Esophagus muscularis mucosa (tissue), 4 donors: ENCODE measurements at regions not wholly inside any gene's neighbourhood (a gene's known extent, or its start where the extent isn't known, plus 50 kb on each side); places are given as distances from the start of the nearest gene placed in this dataset.

Experiments
- DNase-seq: peaks from one replicate; pipeline ENCODE4 v3.0.0-alpha.2; 2017; ENCODE audit errors: extremely low spot score
- H3K27ac ChIP-seq, 4 donors: fragments of 200-600 bp; sonication (generic); replicated peaks in 1 of 4; 1 replicate in 3 of 4; 2 replicates in 1 of 4; pipeline ENCODE4 v1.5.1; 2016 to 2019; ENCODE audit warnings: mild to moderate bottlenecking in 1 of 4
- H3K27me3 ChIP-seq, 4 donors: fragments of 200-600 bp; sonication (generic); one replicate each; pipeline versions ENCODE4 v1.5.1 to v1.6.0; 2016 to 2019
- H3K36me3 ChIP-seq, 4 donors: fragments of 200-600 bp; sonication (generic); one replicate each; pipeline ENCODE4 v1.5.1; 2016 to 2019
- H3K4me1 ChIP-seq, 4 donors: fragments of 200-600 bp; sonication (generic); one replicate each; pipeline ENCODE4 v1.5.1; 2016 to 2019
- H3K4me3 ChIP-seq, 4 donors: fragments of 200-600 bp; sonication (generic); 1 replicate in 2 of 4; 2 replicates in 2 of 4; pipeline ENCODE4 v1.5.1; 2016 to 2019; ENCODE audit warnings: mild to moderate bottlenecking in 4 of 4, moderate library complexity in 1 of 4
- H3K9me3 ChIP-seq, 4 donors: fragments of 200-600 bp; sonication (generic); 1 replicate in 3 of 4; 2 replicates in 1 of 4; pipeline ENCODE4 v1.5.1; 2016 to 2019
- EP300 ChIP-seq: sonication (generic); formaldehyde crosslinking; IDR thresholded peaks from one replicate; pipeline ENCODE4 v1.6.1; 2017; ENCODE audit warnings: antibody characterized with exemption
- POLR2A ChIP-seq: fragments of 450-650 bp; IDR thresholded peaks from one replicate; pipeline ENCODE4 v1.6.1; 2017; ENCODE audit warnings: antibody characterized with exemption, moderate library complexity, mild to moderate bottlenecking, low read depth
- POLR2AphosphoS5 ChIP-seq, 2 donors: sonication (generic); formaldehyde crosslinking; IDR thresholded peaks; one replicate each; pipeline ENCODE4 v1.6.1; 2017; ENCODE audit warnings: antibody characterized with exemption in 2 of 2
- WGBS: methylation state at CpG from one replicate; pipeline ENCODE4 v1.1.5; 2018; 5-methylcytosine and 5-hydroxymethylcytosine counted together
- intact Hi-C: fragments of 100-400 bp; cut with DNase I; formaldehyde crosslinking; loops from one replicate; pipeline ENCODE4 v1.15.1; 2023
- TF ChIP-seq, protein P1 (sequence below), 3 experiments: fragments of 200-600 bp in 2 of 3; fragments of 450-650 bp in 1 of 3; sonication (generic) in 2 of 3; IDR thresholded peaks; one replicate each; pipeline ENCODE4 v1.5.1; 2017 to 2019; ENCODE audit warnings: antibody characterized with exemption in 3 of 3, mild to moderate bottlenecking in 2 of 3, moderate library complexity in 1 of 3

DNA sequence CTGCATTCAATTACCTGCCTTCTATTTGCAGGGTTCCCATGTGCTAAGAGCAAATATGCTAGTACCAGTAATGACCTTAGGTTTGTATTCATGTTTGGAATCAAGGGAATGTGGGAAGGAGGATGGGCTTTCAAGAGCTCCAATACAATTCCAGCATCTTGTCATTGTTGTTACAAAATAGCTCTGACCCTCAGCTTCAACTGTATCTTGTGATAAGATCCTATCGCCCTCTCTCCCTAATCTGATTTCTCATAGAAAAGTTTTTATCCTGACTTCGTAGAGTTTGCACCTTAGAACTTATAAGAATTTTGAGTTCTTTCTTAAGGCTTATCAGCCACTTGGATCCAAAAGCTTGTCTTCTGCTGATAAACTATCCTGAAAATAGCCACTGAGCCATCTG lies 749.5 kb upstream of the ACVR2A start:
- 93% methylated on average over 2 of the region's 2 CpGs for WGBS
- H3K9me3 ChIP-seq, result no peaks in the 10 kb centered on the region
- intact Hi-C loops, result no loop called here
- TF ChIP-seq EP300, result no peak
- H3K36me3 ChIP-seq, result no peaks in the 10 kb centered on the region
- H3K27ac ChIP-seq, result no peak overlapping the region
- H3K4me3 ChIP-seq, result no peak overlapping the region
- H3K27me3 ChIP-seq, result no peaks in the 10 kb centered on the region
- no peak for DNase-seq
- H3K4me1 ChIP-seq, result peaks cover 0 to 12% (median 4%) of the 10 kb centered on the region in 4 donors

DNA sequence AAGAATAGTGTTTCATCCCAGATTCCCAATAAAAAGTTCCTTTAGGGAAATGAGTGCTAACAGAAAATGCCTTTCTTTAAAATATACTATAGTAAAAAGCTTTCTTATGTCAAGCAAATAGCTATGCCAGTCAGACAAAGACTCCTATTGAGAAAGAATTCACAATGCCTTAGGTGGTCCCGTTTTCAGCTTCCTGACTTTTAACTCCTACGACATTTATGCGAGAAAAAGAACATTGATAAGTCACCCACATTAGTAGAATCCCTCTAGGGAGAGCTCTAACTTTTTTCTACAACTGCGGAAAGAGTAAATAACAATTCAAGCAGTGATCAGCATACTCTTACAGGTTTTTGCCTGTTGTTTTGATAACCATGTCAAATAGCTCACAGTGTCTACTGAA lies 750.8 kb upstream of the ACVR2A start:
- H3K4me1 ChIP-seq, result peaks cover 0 to 3% (median 0%) of the 10 kb centered on the region in 4 donors
- no peak for DNase-seq
- no peak for TF ChIP-seq POLR2A
- TF ChIP-seq POLR2AphosphoS5 (IDR thresholded peaks at IDR 0.05), result no peak
- TF ChIP-seq, protein P1, sequence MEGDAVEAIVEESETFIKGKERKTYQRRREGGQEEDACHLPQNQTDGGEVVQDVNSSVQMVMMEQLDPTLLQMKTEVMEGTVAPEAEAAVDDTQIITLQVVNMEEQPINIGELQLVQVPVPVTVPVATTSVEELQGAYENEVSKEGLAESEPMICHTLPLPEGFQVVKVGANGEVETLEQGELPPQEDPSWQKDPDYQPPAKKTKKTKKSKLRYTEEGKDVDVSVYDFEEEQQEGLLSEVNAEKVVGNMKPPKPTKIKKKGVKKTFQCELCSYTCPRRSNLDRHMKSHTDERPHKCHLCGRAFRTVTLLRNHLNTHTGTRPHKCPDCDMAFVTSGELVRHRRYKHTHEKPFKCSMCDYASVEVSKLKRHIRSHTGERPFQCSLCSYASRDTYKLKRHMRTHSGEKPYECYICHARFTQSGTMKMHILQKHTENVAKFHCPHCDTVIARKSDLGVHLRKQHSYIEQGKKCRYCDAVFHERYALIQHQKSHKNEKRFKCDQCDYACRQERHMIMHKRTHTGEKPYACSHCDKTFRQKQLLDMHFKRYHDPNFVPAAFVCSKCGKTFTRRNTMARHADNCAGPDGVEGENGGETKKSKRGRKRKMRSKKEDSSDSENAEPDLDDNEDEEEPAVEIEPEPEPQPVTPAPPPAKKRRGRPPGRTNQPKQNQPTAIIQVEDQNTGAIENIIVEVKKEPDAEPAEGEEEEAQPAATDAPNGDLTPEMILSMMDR (IDR thresholded peaks at IDR 0.05), result no peak
- TF ChIP-seq EP300, result no peak
- no peaks in the 10 kb centered on the region for H3K36me3 ChIP-seq
- H3K27ac ChIP-seq, result no peak overlapping the region
- no peaks in the 10 kb centered on the region for H3K9me3 ChIP-seq
- 57% methylated on average over 4 of the region's 4 CpGs for WGBS
- H3K27me3 ChIP-seq, result no peaks in the 10 kb centered on the region
- intact Hi-C loops, result no loop called here
- no peak overlapping the region for H3K4me3 ChIP-seq

DNA sequence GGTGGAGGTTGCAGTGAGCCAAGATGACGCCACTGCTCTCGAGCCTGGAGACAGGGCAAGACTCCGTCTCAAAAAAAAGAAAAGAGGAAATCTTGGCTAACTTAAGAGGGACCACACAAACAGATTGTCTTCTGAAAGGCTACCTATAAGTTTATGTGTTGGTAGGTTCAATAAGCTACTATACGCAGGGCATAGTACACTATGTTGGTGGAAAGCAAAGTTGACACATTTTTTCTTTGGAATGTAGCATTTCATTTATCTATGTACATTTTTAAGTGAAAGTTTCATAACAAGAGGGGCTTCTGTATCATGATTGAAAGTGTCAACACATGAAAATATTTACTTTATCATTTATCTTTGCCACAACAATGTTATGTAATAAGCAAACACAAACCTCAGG lies 752.6 kb upstream of the ACVR2A start:
- DNase-seq, result no peak
- no peak overlapping the region for H3K27ac ChIP-seq
- H3K4me3 ChIP-seq, result no peak overlapping the region
- no peaks in the 10 kb centered on the region for H3K27me3 ChIP-seq
- no peaks in the 10 kb centered on the region for H3K4me1 ChIP-seq
- intact Hi-C loops, result no loop called here
- no peaks in the 10 kb centered on the region for H3K36me3 ChIP-seq
- TF ChIP-seq POLR2A (no peak), POLR2AphosphoS5 (IDR thresholded peaks at IDR 0.05) (no peak), EP300 (no peak)
- TF ChIP-seq, protein P1 (IDR thresholded peaks at IDR 0.05), result no peak
- no peaks in the 10 kb centered on the region for H3K9me3 ChIP-seq
- 95% methylated on average over 4 of the region's 4 CpGs for WGBS

DNA sequence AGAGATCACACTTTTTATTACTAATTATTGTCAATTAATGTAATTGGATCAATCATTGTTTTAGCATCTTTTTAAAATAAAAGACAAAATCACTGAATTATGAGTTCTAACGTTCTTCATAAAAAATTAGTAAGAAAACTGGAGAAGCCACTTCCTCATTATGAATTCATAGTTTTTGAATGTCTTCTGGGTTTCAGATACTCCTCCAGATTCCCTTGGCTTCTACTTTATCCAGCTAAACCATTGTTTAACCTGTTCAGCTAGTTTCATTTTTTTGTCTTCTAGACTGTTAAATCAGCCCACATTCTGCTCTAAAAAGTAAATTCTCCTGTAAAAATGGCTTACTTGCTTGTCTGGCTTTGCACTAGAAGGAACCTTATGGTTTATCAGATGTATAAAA lies 753.4 kb upstream of the ACVR2A start:
- TF ChIP-seq, protein P1 (IDR thresholded peaks at IDR 0.05), result no peak
- no peak for TF ChIP-seq POLR2A
- TF ChIP-seq POLR2AphosphoS5 (IDR thresholded peaks at IDR 0.05), result no peak
- no peak for TF ChIP-seq EP300
- 0% methylated on average over 1 of the region's 1 CpG for WGBS

DNA sequence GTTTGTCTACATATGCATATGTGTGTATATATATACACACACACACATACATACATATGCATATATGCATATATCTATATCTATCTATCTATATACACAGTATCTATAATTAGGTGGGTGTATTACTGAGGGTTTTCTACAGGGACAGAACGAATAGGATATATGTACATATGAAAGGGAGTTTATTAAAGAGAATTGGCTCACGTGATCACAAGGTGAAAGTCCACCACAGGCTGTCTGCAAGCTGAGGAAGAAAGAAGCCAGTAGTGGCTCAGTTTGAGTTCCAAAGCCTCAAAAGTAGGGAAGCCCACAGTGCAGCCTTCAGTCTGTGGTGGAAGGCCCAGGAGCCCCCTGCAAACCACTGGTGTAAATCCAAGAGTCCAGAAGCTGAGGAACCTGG lies 756.0 kb upstream of the ACVR2A start:
- H3K36me3 ChIP-seq, result no peaks in the 10 kb centered on the region
- TF ChIP-seq POLR2A (no peak), POLR2AphosphoS5 (IDR thresholded peaks at IDR 0.05) (no peak), EP300 (no peak)
- TF ChIP-seq, protein P1 (IDR thresholded peaks at IDR 0.05), result no peak
- DNase-seq, result no peak
- peaks cover 0 to 9% (median 6%) of the 10 kb centered on the region in 4 donors for H3K4me1 ChIP-seq
- H3K9me3 ChIP-seq, result no peaks in the 10 kb centered on the region
- intact Hi-C loops, result loop anchor here (10.0 kb wide), 1 partner anchor 816 kb away; no protein-coding TSS in a partner anchor
- no peak overlapping the region for H3K4me3 ChIP-seq
- H3K27ac ChIP-seq, result no peak overlapping the region
- WGBS, result 85% methylated on average over 2 of the region's 2 CpGs
- no peaks in the 10 kb centered on the region for H3K27me3 ChIP-seq

More for the DNA sequence above, 753.4 kb upstream of the ACVR2A start:
- no peaks in the 10 kb centered on the region for H3K27me3 ChIP-seq
- intact Hi-C loops, result no loop called here
- no peaks in the 10 kb centered on the region for H3K9me3 ChIP-seq
- H3K36me3 ChIP-seq, result no peaks in the 10 kb centered on the region
- no peaks in the 10 kb centered on the region for H3K4me1 ChIP-seq
- no peak overlapping the region for H3K27ac ChIP-seq
- no peak for DNase-seq
- no peak overlapping the region for H3K4me3 ChIP-seq
